Renal cortex interstitium (tissue), 11 donors: ENCODE measurements at regions not wholly inside any gene's neighbourhood (a gene's known extent, or its start where the extent isn't known, plus 50 kb on each side); places are given as distances from the start of the nearest gene placed in this dataset.
A peak's percentile ranks its signal among the peaks of the same experiment; 100 is the strongest.
"Not testable (repeated sequence)": the region's sequence is repeated elsewhere in the genome, so short reads cannot be mapped to it uniquely, and the experiment has no call there.

ENCODE experiments used
- DNase-seq, 11 donors: peaks; one replicate each; pipeline ENCODE4 v3.0.0-alpha.2; 2013; ENCODE audit warnings: low read depth in 9 of 11, low spot score in 4 of 11; ENCODE audit errors: extremely low read depth in 1 of 11

- DNase-seq, result no peak
These were observed 233.9 kb upstream of the ZNF608 start for GRCh38 chr5:124980163-124980941.

- no peak for DNase-seq
These were observed 235.5 kb upstream of the ZNF608 start for GRCh38 chr5:124981901-124982300.

GRCh38 chr5:124986170-124986569 is 239.7 kb upstream of the ZNF608 start:
- DNase-seq, result no peak

- DNase-seq, result no peak
These were observed 240.2 kb upstream of the ZNF608 start for GRCh38 chr5:124986667-124987066.

- DNase-seq, result not testable (repeated sequence)
These were observed 241.3 kb upstream of the ZNF608 start for GRCh38 chr5:124987786-124988185.

- DNase-seq, result no peak
These were observed 244.3 kb upstream of the ZNF608 start for GRCh38 chr5:124990723-124991122.

GRCh38 chr5:124995421-124995820 is 249.0 kb upstream of the ZNF608 start:
- peak in 5 of 11 donors; percentile 26 to 43 (median 36) for DNase-seq

GRCh38 chr5:124996023-124996763 is 249.8 kb upstream of the ZNF608 start:
- no peak for DNase-seq

- DNase-seq, result no peak
These were observed 250.3 kb upstream of the ZNF608 start for GRCh38 chr5:124996764-124997077.

GRCh38 chr5:124997186-124997893 is 250.9 kb upstream of the ZNF608 start:
- DNase-seq, result no peak

GRCh38 chr5:124998520-124998919 is 252.1 kb upstream of the ZNF608 start:
- no peak for DNase-seq

- DNase-seq, result no peak
These were observed 256.5 kb upstream of the ZNF608 start for GRCh38 chr5:125002727-125003598.

- DNase-seq, result no peak
These were observed 257.6 kb upstream of the ZNF608 start for GRCh38 chr5:125004009-125004408.

- no peak for DNase-seq
These were observed 258.8 kb upstream of the ZNF608 start for GRCh38 chr5:125005266-125005665.

- DNase-seq, result no peak
These were observed 259.7 kb upstream of the ZNF608 start for GRCh38 chr5:125006011-125006685.

- no peak for DNase-seq
These were observed 263.9 kb upstream of the ZNF608 start for GRCh38 chr5:125010356-125010755.

- DNase-seq, result no peak
These were observed 264.6 kb upstream of the ZNF608 start for GRCh38 chr5:125011014-125011413.

GRCh38 chr5:125011419-125011818 is 265.0 kb upstream of the ZNF608 start:
- DNase-seq, result no peak

- no peak for DNase-seq
These were observed 265.5 kb upstream of the ZNF608 start for GRCh38 chr5:125011947-125012346.
